ENCODE measurements at regions not wholly inside any gene's neighbourhood (a gene's known extent, or its start where the extent isn't known, plus 50 kb on each side); places are given as distances from the start of the nearest gene placed in this dataset.

DNA sequence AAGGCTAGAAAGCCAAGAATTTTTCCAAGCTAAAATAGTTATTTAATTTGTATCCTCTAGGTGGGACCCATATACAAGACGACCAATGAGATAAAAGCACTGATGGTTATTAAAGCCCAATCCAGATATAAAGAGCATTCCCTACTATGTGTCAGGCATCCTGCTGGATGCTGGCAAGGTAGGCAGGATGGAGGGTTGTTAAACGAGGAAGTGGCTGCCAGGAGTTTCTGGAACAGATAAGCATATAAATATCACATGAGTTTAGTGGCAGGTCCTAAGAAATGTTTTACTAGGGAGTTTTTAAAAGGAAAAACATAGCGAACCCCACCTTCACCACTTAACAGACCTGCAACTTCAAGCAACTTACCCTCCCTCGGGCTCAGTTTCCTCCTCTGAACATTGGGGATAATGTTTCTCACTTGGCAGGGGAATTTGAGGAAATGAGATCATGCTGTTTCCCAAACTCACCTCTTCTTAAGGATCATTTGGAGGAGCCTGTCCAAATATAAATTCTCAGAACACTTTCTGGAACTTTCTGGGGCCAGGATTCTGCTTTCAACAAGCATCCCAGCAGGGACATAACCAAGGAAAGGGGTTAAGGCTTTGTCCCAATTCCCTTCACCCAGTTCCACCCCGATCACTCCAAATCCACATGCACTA, 94.3 kb upstream of the LDB2 start:
- H2BK12ac ChIP-seq (ENCODE audit: low read length in 2 of 2), result no peak overlapping the region
- H2BK15ac ChIP-seq (ENCODE audit: low read depth, poor library complexity, severe bottlenecking), result no peak overlapping the region
- H3K4me2 ChIP-seq (ENCODE audit: low read length, poor library complexity, severe bottlenecking), result no peak overlapping the region
- H3K9ac ChIP-seq (ENCODE audit: low read length), result no peak overlapping the region
- H2AK5ac ChIP-seq (ENCODE audit: low read length, severe bottlenecking), result no peak overlapping the region
- whole genome bisulfite sequencing, result 100% methylated on average over 1 of the region's 5 CpGs
- DNase-seq, result no peak
- no peaks in the 10 kb centered on the region for H3K79me1 ChIP-seq (replicated peaks; ENCODE audit: low read length, poor library complexity, severe bottlenecking)
- H3K36me3 ChIP-seq (ENCODE audit: control insufficient read depth in 1 of 2, insufficient read depth in 2 of 2, low read depth in 1 of 2, low read length in 2 of 2), result no peaks in the 10 kb centered on the region
- H3K14ac ChIP-seq (ENCODE audit: low read length in 2 of 2), result no peak overlapping the region
- H3K4me3 ChIP-seq (ENCODE audit: insufficient read depth in 1 of 2, low read depth in 1 of 2, low read length in 2 of 2), result no peak overlapping the region
- H3K9me3 ChIP-seq (ENCODE audit: control insufficient read depth, low read length), result no peaks in the 10 kb centered on the region
- no peak overlapping the region for H3K23ac ChIP-seq (ENCODE audit: low read length in 2 of 2)
- H3K27me3 ChIP-seq (ENCODE audit: control insufficient read depth in 1 of 2, insufficient read depth in 1 of 2, low read length in 2 of 2), result no peaks in the 10 kb centered on the region
- H4K91ac ChIP-seq (ENCODE audit: low read length), result no peak overlapping the region
- H4K8ac ChIP-seq (ENCODE audit: low read length), result no peak overlapping the region
- no peaks in the 10 kb centered on the region for H3K4me1 ChIP-seq (ENCODE audit: control insufficient read depth, insufficient read depth, low read depth, low read length)
- H3K27ac ChIP-seq (ENCODE audit: low read length, poor library complexity, severe bottlenecking), result no peak overlapping the region
- no peak overlapping the region for H2BK120ac ChIP-seq (ENCODE audit: low read depth, low read length)
- no peak overlapping the region for H3K4ac ChIP-seq (ENCODE audit: low read depth in 1 of 2, low read length in 2 of 2)
- H2AFZ ChIP-seq (ENCODE audit: low read depth, low read length), result peak overlapping the region; percentile 27
- H3K18ac ChIP-seq (ENCODE audit: low read depth in 1 of 2, low read length in 2 of 2), result no peak overlapping the region
- H2BK5ac ChIP-seq (ENCODE audit: low read depth, low read length, poor library complexity, severe bottlenecking), result no peak overlapping the region

DNA sequence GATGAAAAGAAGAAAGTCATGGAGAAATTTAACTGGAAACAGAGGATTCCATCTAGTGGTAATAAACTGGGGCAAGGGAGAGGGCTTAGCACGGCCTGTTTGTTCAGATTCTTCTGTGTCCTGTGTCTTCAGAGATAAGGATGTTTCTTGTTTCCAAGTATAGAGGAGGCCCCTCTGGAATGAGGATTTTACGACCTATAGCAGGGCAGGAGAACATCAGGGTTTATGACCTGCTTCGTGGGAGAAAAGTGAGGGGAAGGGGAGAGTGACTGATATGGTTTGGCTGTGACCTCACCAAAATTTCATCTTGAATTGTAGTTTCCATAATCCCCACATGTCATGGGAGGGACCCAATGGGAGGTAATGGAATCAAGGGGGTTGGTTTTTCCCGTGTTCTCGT, 93.0 kb upstream of the LDB2 start:
- Histone ChIP-seq H2BK120ac (ENCODE audit: low read depth, low read length) (no peak overlapping the region), H4K8ac (ENCODE audit: low read length) (no peak overlapping the region), H3K4me1 (ENCODE audit: control insufficient read depth, insufficient read depth, low read depth, low read length) (no peaks in the 10 kb centered on the region), H3K36me3 (ENCODE audit: control insufficient read depth in 1 of 2, insufficient read depth in 2 of 2, low read depth in 1 of 2, low read length in 2 of 2) (no peaks in the 10 kb centered on the region), H3K9ac (ENCODE audit: low read length) (no peak overlapping the region), H3K27me3 (ENCODE audit: control insufficient read depth in 1 of 2, insufficient read depth in 1 of 2, low read length in 2 of 2) (no peaks in the 10 kb centered on the region), H2BK12ac (ENCODE audit: low read length in 2 of 2) (no peak overlapping the region), H2BK5ac (ENCODE audit: low read depth, low read length, poor library complexity, severe bottlenecking) (no peak overlapping the region), H3K4ac (ENCODE audit: low read depth in 1 of 2, low read length in 2 of 2) (no peak overlapping the region), H3K4me3 (ENCODE audit: insufficient read depth in 1 of 2, low read depth in 1 of 2, low read length in 2 of 2) (no peak overlapping the region), H3K14ac (ENCODE audit: low read length in 2 of 2) (no peak overlapping the region), H4K91ac (ENCODE audit: low read length) (no peak overlapping the region), H3K4me2 (ENCODE audit: low read length, poor library complexity, severe bottlenecking) (no peak overlapping the region), H3K79me1 (replicated peaks; ENCODE audit: low read length, poor library complexity, severe bottlenecking) (no peaks in the 10 kb centered on the region), H2AK5ac (ENCODE audit: low read length, severe bottlenecking) (no peak overlapping the region), H3K27ac (ENCODE audit: low read length, poor library complexity, severe bottlenecking) (no peak overlapping the region), H2BK15ac (ENCODE audit: low read depth, poor library complexity, severe bottlenecking) (no peak overlapping the region), H3K9me3 (ENCODE audit: control insufficient read depth, low read length) (no peaks in the 10 kb centered on the region), H2AFZ (ENCODE audit: low read depth, low read length) (peak overlapping the region; percentile 27), H3K18ac (ENCODE audit: low read depth in 1 of 2, low read length in 2 of 2) (no peak overlapping the region), H3K23ac (ENCODE audit: low read length in 2 of 2) (no peak overlapping the region)
- DNase-seq, result no peak
- 39% methylated on average over 5 of the region's 5 CpGs for WGBS

DNA sequence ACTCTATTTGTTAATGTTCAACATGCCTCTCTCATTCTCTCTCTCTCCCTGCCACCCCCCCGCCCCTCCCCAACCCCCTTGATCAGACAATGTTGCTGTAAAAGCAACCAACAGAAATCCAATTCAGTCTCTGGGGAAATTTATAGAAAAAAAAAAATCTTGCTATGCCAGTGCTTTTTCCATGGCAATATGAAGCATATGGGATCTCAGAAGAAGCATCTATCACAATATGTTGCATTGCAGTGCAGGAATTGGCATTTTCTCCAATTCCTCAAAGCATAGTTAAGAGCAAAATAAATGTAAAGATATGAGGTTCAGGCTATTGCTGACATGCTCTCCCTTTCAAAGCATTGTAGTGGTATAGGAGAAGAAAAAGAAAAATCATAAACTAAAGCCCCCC, 90.9 kb upstream of the LDB2 start:
- no peak overlapping the region for H4K91ac ChIP-seq (ENCODE audit: low read length)
- no peak overlapping the region for H2BK120ac ChIP-seq (ENCODE audit: low read depth, low read length)
- no peaks in the 10 kb centered on the region for H3K4me1 ChIP-seq (ENCODE audit: control insufficient read depth, insufficient read depth, low read depth, low read length)
- no peak overlapping the region for H3K27ac ChIP-seq (ENCODE audit: low read length, poor library complexity, severe bottlenecking)
- no peak overlapping the region for H3K14ac ChIP-seq (ENCODE audit: low read length in 2 of 2)
- H3K79me1 ChIP-seq (replicated peaks; ENCODE audit: low read length, poor library complexity, severe bottlenecking), result no peaks in the 10 kb centered on the region
- H3K4me2 ChIP-seq (ENCODE audit: low read length, poor library complexity, severe bottlenecking), result no peak overlapping the region
- no peak overlapping the region for H2AFZ ChIP-seq (ENCODE audit: low read depth, low read length)
- H3K4ac ChIP-seq (ENCODE audit: low read depth in 1 of 2, low read length in 2 of 2), result no peak overlapping the region
- H3K36me3 ChIP-seq (ENCODE audit: control insufficient read depth in 1 of 2, insufficient read depth in 2 of 2, low read depth in 1 of 2, low read length in 2 of 2), result no peaks in the 10 kb centered on the region
- H3K23ac ChIP-seq (ENCODE audit: low read length in 2 of 2), result no peak overlapping the region
- H2BK12ac ChIP-seq (ENCODE audit: low read length in 2 of 2), result no peak overlapping the region
- no peak overlapping the region for H4K8ac ChIP-seq (ENCODE audit: low read length)
- H3K4me3 ChIP-seq (ENCODE audit: insufficient read depth in 1 of 2, low read depth in 1 of 2, low read length in 2 of 2), result no peak overlapping the region
- H3K9me3 ChIP-seq (ENCODE audit: control insufficient read depth, low read length), result no peaks in the 10 kb centered on the region
- H3K27me3 ChIP-seq (ENCODE audit: control insufficient read depth in 1 of 2, insufficient read depth in 1 of 2, low read length in 2 of 2), result no peaks in the 10 kb centered on the region
- H2AK5ac ChIP-seq (ENCODE audit: low read length, severe bottlenecking), result no peak overlapping the region
- no peak overlapping the region for H2BK15ac ChIP-seq (ENCODE audit: low read depth, poor library complexity, severe bottlenecking)
- H3K9ac ChIP-seq (ENCODE audit: low read length), result no peak overlapping the region
- DNase-seq, result no peak
- no peak overlapping the region for H3K18ac ChIP-seq (ENCODE audit: low read depth in 1 of 2, low read length in 2 of 2)
- H2BK5ac ChIP-seq (ENCODE audit: low read depth, low read length, poor library complexity, severe bottlenecking), result no peak overlapping the region
- WGBS, result 100% methylated on average over 1 of the region's 1 CpG

DNA sequence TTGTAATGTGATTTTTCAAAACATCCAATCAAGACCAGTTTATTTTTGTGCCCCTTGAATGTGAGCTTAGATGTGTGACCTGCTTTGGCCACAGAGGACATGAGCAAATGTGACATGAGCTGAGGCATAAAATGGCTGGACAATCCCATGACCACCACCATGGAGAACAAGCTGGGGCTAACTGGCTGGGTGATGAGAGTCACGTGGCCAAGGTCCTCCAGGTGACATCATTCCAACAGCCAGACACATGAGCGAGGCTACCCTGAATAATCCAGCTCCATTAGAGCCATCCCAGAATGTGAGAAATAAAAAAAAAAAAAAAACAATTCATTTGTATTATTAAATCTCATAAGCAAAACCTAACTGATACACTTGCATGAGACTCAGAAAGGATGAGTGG, 90.4 kb upstream of the LDB2 start:
- Histone ChIP-seq H4K91ac (ENCODE audit: low read length) (no peak overlapping the region), H3K18ac (ENCODE audit: low read depth in 1 of 2, low read length in 2 of 2) (no peak overlapping the region), H2AK5ac (ENCODE audit: low read length, severe bottlenecking) (no peak overlapping the region), H3K23ac (ENCODE audit: low read length in 2 of 2) (no peak overlapping the region), H2AFZ (ENCODE audit: low read depth, low read length) (no peak overlapping the region), H2BK15ac (ENCODE audit: low read depth, poor library complexity, severe bottlenecking) (no peak overlapping the region), H3K36me3 (ENCODE audit: control insufficient read depth in 1 of 2, insufficient read depth in 2 of 2, low read depth in 1 of 2, low read length in 2 of 2) (no peaks in the 10 kb centered on the region), H4K8ac (ENCODE audit: low read length) (no peak overlapping the region), H3K4me2 (ENCODE audit: low read length, poor library complexity, severe bottlenecking) (no peak overlapping the region), H3K4me1 (ENCODE audit: control insufficient read depth, insufficient read depth, low read depth, low read length) (no peaks in the 10 kb centered on the region), H3K9ac (ENCODE audit: low read length) (no peak overlapping the region), H2BK120ac (ENCODE audit: low read depth, low read length) (no peak overlapping the region), H3K79me1 (replicated peaks; ENCODE audit: low read length, poor library complexity, severe bottlenecking) (no peaks in the 10 kb centered on the region), H3K14ac (ENCODE audit: low read length in 2 of 2) (no peak overlapping the region), H3K4ac (ENCODE audit: low read depth in 1 of 2, low read length in 2 of 2) (no peak overlapping the region), H3K4me3 (ENCODE audit: insufficient read depth in 1 of 2, low read depth in 1 of 2, low read length in 2 of 2) (no peak overlapping the region), H2BK5ac (ENCODE audit: low read depth, low read length, poor library complexity, severe bottlenecking) (no peak overlapping the region), H2BK12ac (ENCODE audit: low read length in 2 of 2) (no peak overlapping the region), H3K27ac (ENCODE audit: low read length, poor library complexity, severe bottlenecking) (no peak overlapping the region), H3K27me3 (ENCODE audit: control insufficient read depth in 1 of 2, insufficient read depth in 1 of 2, low read length in 2 of 2) (no peaks in the 10 kb centered on the region), H3K9me3 (ENCODE audit: control insufficient read depth, low read length) (no peaks in the 10 kb centered on the region)
- no peak for DNase-seq
- WGBS, result 86% methylated on average over 1 of the region's 2 CpGs

All from mesenchymal stem cell (in vitro differentiated cells and primary cell).